GM10266 (cell line): ENCODE measurements at regions not wholly inside any gene's neighbourhood (a gene's known extent, or its start where the extent isn't known, plus 50 kb on each side); places are given as distances from the start of the nearest gene placed in this dataset.

ENCODE experiments used
- DNase-seq: peaks from one replicate; pipeline ENCODE4 v3.0.0; 2012; ENCODE audit errors: extremely low spot score
- TF ChIP-seq, protein P1 (sequence below): IDR thresholded peaks from 2 replicates; pipeline ENCODE4 v1.5.1; 2012; ENCODE audit warnings: mild to moderate bottlenecking, low read depth; ENCODE audit not compliant: control insufficient read depth, insufficient read depth; ENCODE audit errors: missing control alignments

DNA sequence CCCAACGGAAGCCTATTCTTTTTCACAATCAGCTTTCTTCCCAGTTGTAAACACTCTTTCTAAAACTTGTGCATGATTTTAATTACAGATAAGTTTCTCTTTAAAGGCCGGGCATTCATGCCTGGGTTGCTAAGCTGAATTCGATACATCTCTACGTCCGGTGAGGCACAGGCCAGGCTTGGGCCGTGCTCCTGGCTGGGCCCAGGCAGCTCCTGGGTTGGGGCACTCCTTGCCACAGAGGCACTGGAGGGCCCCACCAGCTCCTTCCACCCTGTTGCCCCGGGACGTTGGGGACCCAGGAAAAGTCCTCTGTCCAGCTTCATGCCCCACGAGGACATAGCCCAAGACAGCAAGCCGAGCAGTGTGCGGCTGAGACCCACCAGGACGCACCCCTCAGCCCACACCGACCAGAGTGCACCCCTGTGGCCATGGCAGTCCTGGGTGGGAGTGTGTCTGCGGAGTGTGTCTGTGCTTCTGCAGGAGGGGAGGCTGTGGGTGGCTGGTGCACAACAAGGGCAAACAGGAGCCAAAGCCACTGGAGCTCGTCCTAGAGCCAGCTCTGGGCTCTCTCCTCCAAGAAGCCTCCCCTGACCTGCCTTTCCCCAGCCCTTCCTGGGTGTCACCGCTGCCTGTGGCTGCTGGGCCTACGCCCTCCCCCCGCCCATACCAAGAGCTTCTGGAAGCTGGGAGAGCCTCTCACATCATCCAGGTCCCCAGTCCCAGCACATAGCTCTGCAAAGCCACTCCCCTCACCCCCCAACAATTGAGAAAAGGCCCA lies 128.0 kb upstream of the NKX1-1 start:
- TF ChIP-seq, protein P1, sequence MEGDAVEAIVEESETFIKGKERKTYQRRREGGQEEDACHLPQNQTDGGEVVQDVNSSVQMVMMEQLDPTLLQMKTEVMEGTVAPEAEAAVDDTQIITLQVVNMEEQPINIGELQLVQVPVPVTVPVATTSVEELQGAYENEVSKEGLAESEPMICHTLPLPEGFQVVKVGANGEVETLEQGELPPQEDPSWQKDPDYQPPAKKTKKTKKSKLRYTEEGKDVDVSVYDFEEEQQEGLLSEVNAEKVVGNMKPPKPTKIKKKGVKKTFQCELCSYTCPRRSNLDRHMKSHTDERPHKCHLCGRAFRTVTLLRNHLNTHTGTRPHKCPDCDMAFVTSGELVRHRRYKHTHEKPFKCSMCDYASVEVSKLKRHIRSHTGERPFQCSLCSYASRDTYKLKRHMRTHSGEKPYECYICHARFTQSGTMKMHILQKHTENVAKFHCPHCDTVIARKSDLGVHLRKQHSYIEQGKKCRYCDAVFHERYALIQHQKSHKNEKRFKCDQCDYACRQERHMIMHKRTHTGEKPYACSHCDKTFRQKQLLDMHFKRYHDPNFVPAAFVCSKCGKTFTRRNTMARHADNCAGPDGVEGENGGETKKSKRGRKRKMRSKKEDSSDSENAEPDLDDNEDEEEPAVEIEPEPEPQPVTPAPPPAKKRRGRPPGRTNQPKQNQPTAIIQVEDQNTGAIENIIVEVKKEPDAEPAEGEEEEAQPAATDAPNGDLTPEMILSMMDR = no peak

DNA sequence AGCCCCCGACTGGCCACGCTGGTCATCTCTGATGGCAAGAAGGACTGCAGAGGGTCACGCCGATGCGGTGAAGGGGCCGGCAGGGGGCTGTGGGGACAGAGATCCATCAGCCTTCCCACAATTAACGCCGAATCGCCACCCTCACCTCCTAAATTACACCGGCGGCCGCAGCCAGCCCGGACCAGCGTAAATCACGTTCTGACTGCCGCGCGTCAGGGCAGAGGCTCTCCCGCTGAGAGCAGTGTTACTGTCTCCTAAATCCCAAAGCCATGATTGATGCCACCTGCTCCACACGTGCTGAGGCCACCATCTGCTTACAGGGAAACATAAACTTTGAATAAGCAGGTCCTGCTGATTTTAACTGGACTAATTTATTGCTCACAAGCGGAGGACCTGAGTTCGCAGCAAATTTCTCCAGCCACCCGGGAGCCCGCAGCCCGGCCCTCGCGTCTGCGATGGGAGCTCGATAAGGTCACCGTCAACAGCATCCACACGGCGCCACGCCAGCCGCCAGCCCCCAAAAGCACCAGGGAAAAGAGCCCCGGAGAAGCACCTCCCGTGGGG lies 127.3 kb upstream of the NKX1-1 start:
- DNase-seq = no peak
- TF ChIP-seq, protein P1 = no peak

More for the DNA sequence above, 128.0 kb upstream of the NKX1-1 start:
- DNase-seq = no peak

DNA sequence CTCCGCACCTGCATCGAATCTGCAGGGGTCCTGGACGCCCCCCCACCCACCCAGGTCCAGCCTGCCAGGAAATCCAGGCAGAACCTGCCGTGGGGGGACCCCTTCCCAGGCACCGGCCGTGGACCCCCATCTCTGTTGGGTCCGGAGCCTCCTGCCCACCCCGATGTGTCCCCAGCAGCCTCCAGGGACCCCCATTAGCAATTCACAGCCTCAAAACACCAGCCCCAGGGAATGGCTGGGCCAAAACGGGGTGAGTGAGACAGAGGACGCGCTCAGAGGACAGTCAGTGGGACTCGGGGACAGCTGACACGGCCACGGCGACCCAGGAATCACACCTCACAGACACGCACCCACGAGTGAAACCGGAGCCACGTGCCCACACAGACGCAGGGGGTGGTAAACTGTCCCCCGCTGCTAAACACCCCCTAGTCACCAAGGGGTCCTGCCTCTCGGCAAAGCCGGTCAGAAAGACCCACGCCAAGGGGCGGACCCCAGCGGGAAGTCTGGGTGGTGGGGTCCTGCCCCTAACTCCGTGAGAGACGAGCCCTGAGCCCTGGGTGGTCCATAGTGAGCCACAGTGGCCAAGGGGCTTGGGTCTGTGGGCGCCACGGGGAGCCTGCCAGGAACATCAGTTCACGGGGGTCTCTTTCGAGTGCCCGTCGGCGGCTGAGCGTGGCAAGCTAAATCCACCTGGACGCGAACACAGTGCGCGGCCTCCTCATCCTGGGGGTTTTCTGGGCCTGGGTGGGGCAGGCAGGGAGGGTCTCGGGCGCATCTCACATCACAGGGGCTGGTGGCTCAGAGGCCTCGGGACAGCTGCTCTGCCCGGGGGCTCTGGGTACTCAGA lies 126.5 kb upstream of the NKX1-1 start:
- TF ChIP-seq, protein P1 = no peak
- DNase-seq = no peak

DNA sequence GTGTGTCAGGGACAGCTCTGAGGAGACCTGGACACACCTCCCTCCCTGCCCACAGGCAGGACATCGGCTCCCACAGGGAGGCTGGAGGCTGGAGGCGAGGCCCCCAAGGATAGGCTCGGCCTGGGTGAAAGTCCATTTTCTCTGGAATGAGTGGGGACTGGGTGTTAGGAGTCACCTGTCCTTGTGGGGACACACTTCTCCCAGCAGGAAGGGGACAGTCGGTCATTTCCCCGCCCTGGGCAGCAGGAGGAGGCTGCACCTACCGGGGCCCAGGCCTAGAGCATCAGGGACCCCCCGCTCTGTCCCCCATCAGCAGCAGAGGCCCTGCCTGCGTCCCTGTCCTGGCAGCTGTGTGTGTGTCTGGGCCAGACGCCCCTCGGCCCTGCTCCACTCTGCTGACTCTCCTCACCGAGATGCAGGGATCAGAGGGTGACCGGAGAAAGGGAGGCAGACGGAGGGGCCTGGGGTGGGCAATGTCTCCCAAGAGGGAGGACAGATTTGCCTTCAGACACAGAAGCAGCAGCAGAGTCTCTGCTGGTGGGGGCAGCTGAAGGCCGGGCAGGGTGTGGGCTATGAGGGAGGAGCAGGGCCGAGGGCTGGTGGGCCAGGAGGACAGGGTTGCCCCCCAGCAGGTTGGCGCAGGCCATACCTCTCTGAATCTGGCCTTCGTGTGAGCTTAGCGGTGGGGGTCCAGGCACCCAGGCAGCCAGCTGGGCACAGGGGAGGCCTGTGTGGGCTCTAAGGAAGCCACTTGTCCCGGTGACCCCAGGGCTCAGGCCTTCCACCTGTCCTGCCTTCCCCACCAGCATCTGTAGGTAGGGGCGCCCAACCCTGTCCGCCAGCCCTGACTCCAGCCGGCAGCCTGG lies 125.7 kb upstream of the NKX1-1 start:
- no peak for DNase-seq
- TF ChIP-seq, protein P1 = no peak

DNA sequence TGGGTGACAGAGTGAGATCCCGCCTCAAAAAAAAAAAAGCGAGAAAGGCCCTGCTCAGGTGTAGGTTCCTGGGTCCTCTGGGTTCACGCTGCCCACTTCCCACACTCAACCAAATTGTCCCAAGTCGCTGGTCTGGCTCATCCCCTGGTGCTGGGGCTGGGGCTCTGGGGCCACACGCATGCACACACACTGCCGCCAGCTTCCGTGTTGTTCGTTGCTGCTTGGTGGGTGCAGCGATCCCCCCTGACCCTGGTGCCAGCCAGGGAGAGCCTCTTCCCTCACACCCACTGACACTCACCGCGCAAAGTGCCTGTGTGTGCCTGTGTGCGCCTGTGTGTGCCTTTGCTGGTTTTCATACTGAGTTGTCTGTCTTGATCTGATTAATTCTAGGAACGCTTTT lies 124.1 kb upstream of the NKX1-1 start:
- DNase-seq = no peak

DNA sequence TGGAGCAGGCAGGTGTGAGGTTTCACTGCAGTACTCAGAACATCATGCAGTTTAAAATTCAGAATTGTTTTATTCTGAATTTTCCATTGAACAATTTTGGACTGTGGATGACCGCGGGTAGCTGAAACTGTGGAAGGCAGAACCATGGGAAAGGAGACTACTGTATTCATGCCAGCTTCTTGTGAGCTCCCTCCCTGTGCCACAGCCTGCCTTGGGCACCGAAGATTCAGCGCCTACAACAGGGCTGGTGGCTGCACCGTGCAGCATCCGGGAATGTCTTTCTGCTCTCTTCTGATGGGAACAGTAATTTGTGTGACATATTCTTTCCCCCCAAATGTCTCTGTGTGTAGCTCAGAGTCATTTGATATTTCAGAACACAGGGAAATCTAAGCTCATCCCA lies 118.5 kb upstream of the NKX1-1 start:
- no peak for DNase-seq
- TF ChIP-seq, protein P1 = no peak

More for the DNA sequence above, 124.1 kb upstream of the NKX1-1 start:
- TF ChIP-seq, protein P1 = no peak
